Inferior parietal cortex (tissue), 1 donor: ENCODE measurements at regions not wholly inside any gene's neighbourhood (a gene's known extent, or its start where the extent isn't known, plus 50 kb on each side); places are given as distances from the start of the nearest gene placed in this dataset.
A peak's percentile ranks its signal among the peaks of the same experiment; 100 is the strongest.

Experiments used
- DNase-seq: peaks from one replicate; pipeline ENCODE4 v3.0.0-alpha.2; 2016; ENCODE audit errors: extremely low spot score

GRCh38 chr5:175243441-175243840 lies 200.5 kb downstream of the DRD1 start:
- DNase-seq = no peak

- no peak for DNase-seq
Measured at GRCh38 chr5:175242207-175242606, 201.8 kb downstream of the DRD1 start.

- no peak for DNase-seq
Measured at GRCh38 chr5:175238326-175238725, 205.7 kb downstream of the DRD1 start.

GRCh38 chr5:175236176-175236575 lies 207.8 kb downstream of the DRD1 start:
- DNase-seq = no peak

- peak; percentile 48 for DNase-seq
Measured at GRCh38 chr5:175235251-175235960, 208.6 kb downstream of the DRD1 start.

GRCh38 chr5:175230299-175230698 lies 213.7 kb downstream of the DRD1 start:
- DNase-seq = no peak

- DNase-seq = no peak
Measured at GRCh38 chr5:175226506-175226905, 217.5 kb downstream of the DRD1 start.

- DNase-seq = no peak
Measured at GRCh38 chr5:175223291-175223690, 220.7 kb downstream of the DRD1 start.

- no peak for DNase-seq
Measured at GRCh38 chr5:175222621-175223020, 221.4 kb downstream of the DRD1 start.

GRCh38 chr5:175220549-175220948 lies 223.4 kb downstream of the DRD1 start:
- DNase-seq = no peak

- peak; percentile 6 for DNase-seq
Measured at GRCh38 chr5:175219366-175219765, 224.6 kb downstream of the DRD1 start.

GRCh38 chr5:175216991-175217390 lies 227.0 kb downstream of the DRD1 start:
- DNase-seq = no peak

- DNase-seq = no peak
Measured at GRCh38 chr5:175215906-175216305, 228.1 kb downstream of the DRD1 start.

- peak; percentile 39 for DNase-seq
Measured at GRCh38 chr5:175214152-175214551, 229.8 kb downstream of the DRD1 start.

- DNase-seq = no peak
Measured at GRCh38 chr5:175211956-175212756, 231.8 kb downstream of the DRD1 start.

GRCh38 chr5:175207321-175208040 lies 236.5 kb downstream of the DRD1 start:
- no peak for DNase-seq

GRCh38 chr5:175206669-175207068 lies 237.3 kb downstream of the DRD1 start:
- no peak for DNase-seq

- no peak for DNase-seq
Measured at GRCh38 chr5:175202463-175203068, 241.4 kb downstream of the DRD1 start.

GRCh38 chr5:175201393-175201792 lies 242.6 kb downstream of the DRD1 start:
- no peak for DNase-seq

- DNase-seq = no peak
Measured at GRCh38 chr5:175195698-175196656, 248.0 kb downstream of the DRD1 start.

- no peak for DNase-seq
Measured at GRCh38 chr5:175181331-175181730, 262.7 kb downstream of the DRD1 start.
